Activated CD4-positive, alpha-beta T cell treated with anti-CD3 and anti-CD28 coated beads, Interleukin-2, amount 10 ng/mL, durations not matched to agents 7 days and 5 days (primary cell): ENCODE measurements at regions not wholly inside any gene's neighbourhood (a gene's known extent, or its start where the extent isn't known, plus 50 kb on each side); places are given as distances from the start of the nearest gene placed in this dataset.

Experiments
- CTCF ChIA-PET: fragments of 350-600 bp; sonication (Branson Sonifier 250); formaldehyde crosslinking; loops from one replicate; lab custom pipeline; 2021; ENCODE audit warnings: antibody characterized with exemption; lab: Charles Lee
- POLR2A ChIA-PET: fragments of 350-600 bp; sonication (Branson Sonifier 250); formaldehyde crosslinking; loops from one replicate; lab custom pipeline; 2021; ENCODE audit warnings: antibody characterized with exemption; lab: Charles Lee
- DNase-seq: peaks from one replicate; pipeline ENCODE4 v3.0.0-alpha.2; 2020
- H3K27ac Mint-ChIP-seq: one replicate; pipeline ENCODE4 v1.8.0; 2021; ENCODE audit warnings: mild to moderate bottlenecking, moderate library complexity, mixed read lengths
- H3K27me3 Mint-ChIP-seq: one replicate; pipeline ENCODE4 v1.8.0; 2021; ENCODE audit warnings: mixed read lengths
- H3K36me3 Mint-ChIP-seq: one replicate; pipeline ENCODE4 v1.8.0; 2021; ENCODE audit warnings: low read depth, mixed read lengths
- H3K4me1 Mint-ChIP-seq: one replicate; pipeline ENCODE4 v1.8.0; 2021; ENCODE audit warnings: mixed read lengths
- H3K4me3 Mint-ChIP-seq: one replicate; pipeline ENCODE4 v1.8.0; 2021; ENCODE audit warnings: mild to moderate bottlenecking, moderate library complexity, mixed read lengths
- H3K9me3 Mint-ChIP-seq: one replicate; pipeline ENCODE4 v1.8.0; 2021; ENCODE audit warnings: mixed read lengths

- no peaks in the 10 kb centered on the region for H3K9me3 Mint-ChIP-seq
- H3K4me3 Mint-ChIP-seq, result no peak overlapping the region
- ChIA-PET CTCF (no interaction called here), POLR2A (no interaction called here)
- no peak overlapping the region for H3K27ac Mint-ChIP-seq
- DNase-seq, result no peak
- H3K27me3 Mint-ChIP-seq, result no peaks in the 10 kb centered on the region
- no peaks in the 10 kb centered on the region for H3K36me3 Mint-ChIP-seq
- H3K4me1 Mint-ChIP-seq, result no peaks in the 10 kb centered on the region
Measured at GRCh38 chr5:107100121-107100520, 570.6 kb downstream of the EFNA5 start.

GRCh38 chr5:107099506-107099905 is 571.2 kb downstream of the EFNA5 start:
- Mint-ChIP-seq H3K4me3 (no peak overlapping the region), H3K9me3 (no peaks in the 10 kb centered on the region), H3K27me3 (no peaks in the 10 kb centered on the region), H3K4me1 (no peaks in the 10 kb centered on the region), H3K36me3 (no peaks in the 10 kb centered on the region), H3K27ac (no peak overlapping the region)
- DNase-seq, result no peak
- ChIA-PET CTCF (no interaction called here), POLR2A (no interaction called here)

- POLR2A ChIA-PET, result no interaction called here
- H3K4me3 Mint-ChIP-seq, result no peak overlapping the region
- no peaks in the 10 kb centered on the region for H3K27me3 Mint-ChIP-seq
- H3K27ac Mint-ChIP-seq, result no peak overlapping the region
- no peaks in the 10 kb centered on the region for H3K4me1 Mint-ChIP-seq
- CTCF ChIA-PET, result no interaction called here
- no peaks in the 10 kb centered on the region for H3K36me3 Mint-ChIP-seq
- H3K9me3 Mint-ChIP-seq, result no peaks in the 10 kb centered on the region
- DNase-seq, result no peak
Measured at GRCh38 chr5:107092695-107093094, 578.0 kb downstream of the EFNA5 start.

- no peak overlapping the region for H3K4me3 Mint-ChIP-seq
- H3K27me3 Mint-ChIP-seq, result no peaks in the 10 kb centered on the region
- H3K27ac Mint-ChIP-seq, result no peak overlapping the region
- H3K9me3 Mint-ChIP-seq, result no peaks in the 10 kb centered on the region
- no peaks in the 10 kb centered on the region for H3K36me3 Mint-ChIP-seq
- H3K4me1 Mint-ChIP-seq, result no peaks in the 10 kb centered on the region
- POLR2A ChIA-PET, result no interaction called here
- CTCF ChIA-PET, result no interaction called here
- DNase-seq, result no peak
Measured at GRCh38 chr5:107090506-107090905, 580.2 kb downstream of the EFNA5 start.

- Mint-ChIP-seq H3K4me1 (no peaks in the 10 kb centered on the region), H3K9me3 (no peaks in the 10 kb centered on the region), H3K27me3 (no peaks in the 10 kb centered on the region), H3K27ac (no peak overlapping the region), H3K4me3 (no peak overlapping the region), H3K36me3 (no peaks in the 10 kb centered on the region)
- POLR2A ChIA-PET, result no interaction called here
- CTCF ChIA-PET, result no interaction called here
- no peak for DNase-seq
Measured at GRCh38 chr5:107088907-107089306, 581.8 kb downstream of the EFNA5 start.

- no peaks in the 10 kb centered on the region for H3K4me1 Mint-ChIP-seq
- no peak overlapping the region for H3K4me3 Mint-ChIP-seq
- DNase-seq, result no peak
- POLR2A ChIA-PET, result no interaction called here
- no peak overlapping the region for H3K27ac Mint-ChIP-seq
- H3K9me3 Mint-ChIP-seq, result no peaks in the 10 kb centered on the region
- CTCF ChIA-PET, result interaction anchor here (0.5 kb wide), 1 partner anchor 187 kb away, joined by 5 read pairs; no protein-coding TSS in a partner anchor
- H3K36me3 Mint-ChIP-seq, result no peaks in the 10 kb centered on the region
- H3K27me3 Mint-ChIP-seq, result no peaks in the 10 kb centered on the region
Measured at GRCh38 chr5:107085572-107085971, 585.2 kb downstream of the EFNA5 start.

GRCh38 chr5:107074996-107075395 is 595.7 kb downstream of the EFNA5 start:
- no peak for DNase-seq
- Mint-ChIP-seq H3K27me3 (no peaks in the 10 kb centered on the region), H3K4me3 (no peak overlapping the region), H3K27ac (no peak overlapping the region), H3K9me3 (no peaks in the 10 kb centered on the region), H3K36me3 (no peaks in the 10 kb centered on the region), H3K4me1 (no peaks in the 10 kb centered on the region)
- ChIA-PET POLR2A (no interaction called here), CTCF (no interaction called here)

- no peaks in the 10 kb centered on the region for H3K9me3 Mint-ChIP-seq
- no peaks in the 10 kb centered on the region for H3K36me3 Mint-ChIP-seq
- no peak for DNase-seq
- POLR2A ChIA-PET, result no interaction called here
- CTCF ChIA-PET, result no interaction called here
- no peaks in the 10 kb centered on the region for H3K4me1 Mint-ChIP-seq
- no peak overlapping the region for H3K27ac Mint-ChIP-seq
- H3K27me3 Mint-ChIP-seq, result no peaks in the 10 kb centered on the region
- H3K4me3 Mint-ChIP-seq, result no peak overlapping the region
Measured at GRCh38 chr5:107072967-107073366, 597.8 kb downstream of the EFNA5 start.

GRCh38 chr5:107072440-107072839 is 598.3 kb downstream of the EFNA5 start:
- DNase-seq, result no peak
- Mint-ChIP-seq H3K9me3 (no peaks in the 10 kb centered on the region), H3K27ac (no peak overlapping the region), H3K4me1 (no peaks in the 10 kb centered on the region), H3K4me3 (no peak overlapping the region), H3K36me3 (no peaks in the 10 kb centered on the region), H3K27me3 (no peaks in the 10 kb centered on the region)
- CTCF ChIA-PET, result no interaction called here
- POLR2A ChIA-PET, result no interaction called here

- H3K9me3 Mint-ChIP-seq, result no peaks in the 10 kb centered on the region
Measured at GRCh38 chr5:107068782-107069181, 602.0 kb downstream of the EFNA5 start.

GRCh38 chr5:107067395-107067794 is 603.3 kb downstream of the EFNA5 start:
- Mint-ChIP-seq H3K9me3 (no peaks in the 10 kb centered on the region), H3K4me1 (no peaks in the 10 kb centered on the region), H3K36me3 (no peaks in the 10 kb centered on the region), H3K27ac (no peak overlapping the region), H3K4me3 (no peak overlapping the region), H3K27me3 (no peaks in the 10 kb centered on the region)
- ChIA-PET POLR2A (no interaction called here), CTCF (no interaction called here)
- DNase-seq, result no peak

More at GRCh38 chr5:107068782-107069181, 602.0 kb downstream of the EFNA5 start:
- POLR2A ChIA-PET, result no interaction called here
- Mint-ChIP-seq H3K36me3 (no peaks in the 10 kb centered on the region), H3K4me3 (no peak overlapping the region), H3K27ac (no peak overlapping the region), H3K27me3 (no peaks in the 10 kb centered on the region), H3K4me1 (no peaks in the 10 kb centered on the region)
- CTCF ChIA-PET, result no interaction called here
- no peak for DNase-seq

- ChIA-PET POLR2A (no interaction called here), CTCF (no interaction called here)
- H3K27me3 Mint-ChIP-seq, result no peaks in the 10 kb centered on the region
- H3K36me3 Mint-ChIP-seq, result no peaks in the 10 kb centered on the region
- DNase-seq, result no peak
- H3K4me1 Mint-ChIP-seq, result no peaks in the 10 kb centered on the region
- H3K9me3 Mint-ChIP-seq, result no peaks in the 10 kb centered on the region
- no peak overlapping the region for H3K4me3 Mint-ChIP-seq
- no peak overlapping the region for H3K27ac Mint-ChIP-seq
Measured at GRCh38 chr5:107063511-107063910, 607.2 kb downstream of the EFNA5 start.

GRCh38 chr5:107058803-107059202 is 611.9 kb downstream of the EFNA5 start:
- Mint-ChIP-seq H3K9me3 (no peaks in the 10 kb centered on the region), H3K36me3 (no peaks in the 10 kb centered on the region), H3K27me3 (no peaks in the 10 kb centered on the region), H3K4me1 (no peaks in the 10 kb centered on the region), H3K4me3 (no peak overlapping the region), H3K27ac (no peak overlapping the region)
- DNase-seq, result no peak
- CTCF ChIA-PET, result no interaction called here
- POLR2A ChIA-PET, result no interaction called here

- DNase-seq, result no peak
- H3K27ac Mint-ChIP-seq, result no peak overlapping the region
- no peaks in the 10 kb centered on the region for H3K9me3 Mint-ChIP-seq
- no peaks in the 10 kb centered on the region for H3K4me1 Mint-ChIP-seq
- H3K4me3 Mint-ChIP-seq, result no peak overlapping the region
- H3K36me3 Mint-ChIP-seq, result no peaks in the 10 kb centered on the region
- CTCF ChIA-PET, result no interaction called here
- POLR2A ChIA-PET, result no interaction called here
- H3K27me3 Mint-ChIP-seq, result no peaks in the 10 kb centered on the region
Measured at GRCh38 chr5:107058235-107058634, 612.5 kb downstream of the EFNA5 start.
